Muscle layer of colon (tissue), 2 donors: ENCODE measurements at regions not wholly inside any gene's neighbourhood (a gene's known extent, or its start where the extent isn't known, plus 50 kb on each side); places are given as distances from the start of the nearest gene placed in this dataset.
"Not testable (repeated sequence)": the region's sequence is repeated elsewhere in the genome, so short reads cannot be mapped to it uniquely, and the experiment has no call there.

Source experiments
- H3K27ac ChIP-seq: one replicate; pipeline ENCODE4 v1.7.0; 2013; ENCODE audit warnings: low read depth, mild to moderate bottlenecking, low read length, moderate library complexity
- H3K27me3 ChIP-seq, 2 donors: one replicate each; pipeline ENCODE4 v1.7.0; 2013; ENCODE audit warnings: low read length in 2 of 2, mild to moderate bottlenecking in 2 of 2; ENCODE audit not compliant: insufficient read depth in 2 of 2, control insufficient read depth in 1 of 2
- H3K36me3 ChIP-seq: one replicate; pipeline ENCODE4 v1.7.0; 2013; ENCODE audit warnings: mild to moderate bottlenecking, low read length; ENCODE audit not compliant: insufficient read depth
- H3K4me1 ChIP-seq: one replicate; pipeline ENCODE4 v1.7.0; 2013; ENCODE audit warnings: mild to moderate bottlenecking, low read length; ENCODE audit not compliant: insufficient read depth
- H3K4me3 ChIP-seq, 2 donors: one replicate each; pipeline ENCODE4 v1.7.0; 2013; ENCODE audit warnings: low read length in 2 of 2, low read depth in 1 of 2, mild to moderate bottlenecking in 1 of 2, moderate library complexity in 1 of 2
- H3K9ac ChIP-seq: one replicate; pipeline ENCODE4 v1.7.0; 2013; ENCODE audit warnings: low read length
- H3K9me3 ChIP-seq: one replicate; pipeline ENCODE4 v1.7.0; 2013; ENCODE audit warnings: mild to moderate bottlenecking, low read length
- donor health status: abdominal sarcoma.
- donor health status: Adenocarcinoma of cecum.

- H3K4me1 ChIP-seq, H3K27ac ChIP-seq, H3K4me3 ChIP-seq, H3K27me3 ChIP-seq, H3K9me3 ChIP-seq, H3K36me3 ChIP-seq, H3K9ac ChIP-seq: not testable (repeated sequence)
Measured at GRCh38 chr20:57770401-57770800, 60.6 kb upstream of the PMEPA1 start.

DNA sequence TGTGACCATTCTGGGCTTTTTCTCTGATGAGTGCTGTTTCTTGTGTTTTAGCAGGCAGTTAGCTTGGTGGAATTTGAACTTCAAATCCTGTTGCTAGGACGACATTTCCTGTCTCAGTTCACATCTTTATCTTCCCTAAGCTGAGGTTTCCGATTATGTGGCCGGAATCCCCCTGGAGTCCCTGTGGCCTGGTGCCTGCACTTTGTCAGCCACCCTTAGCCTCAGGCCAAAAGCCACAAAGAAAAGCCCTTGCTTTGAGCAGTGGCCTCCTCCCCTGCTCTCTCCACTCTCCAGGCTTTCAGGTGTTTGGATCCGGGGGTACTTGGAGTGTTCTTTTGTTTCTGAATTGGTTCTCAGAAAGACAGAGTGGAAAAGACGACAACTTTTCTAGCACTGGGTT is 59.9 kb upstream of the PMEPA1 start:
- Histone ChIP-seq H3K36me3 (no peaks in the 10 kb centered on the region), H3K27ac (no peak overlapping the region), H3K4me3 (no peak overlapping the region), H3K27me3 (no peaks in the 10 kb centered on the region), H3K4me1 (no peaks in the 10 kb centered on the region), H3K9me3 (peaks cover 3% of the 10 kb centered on the region), H3K9ac (no peak overlapping the region)

DNA sequence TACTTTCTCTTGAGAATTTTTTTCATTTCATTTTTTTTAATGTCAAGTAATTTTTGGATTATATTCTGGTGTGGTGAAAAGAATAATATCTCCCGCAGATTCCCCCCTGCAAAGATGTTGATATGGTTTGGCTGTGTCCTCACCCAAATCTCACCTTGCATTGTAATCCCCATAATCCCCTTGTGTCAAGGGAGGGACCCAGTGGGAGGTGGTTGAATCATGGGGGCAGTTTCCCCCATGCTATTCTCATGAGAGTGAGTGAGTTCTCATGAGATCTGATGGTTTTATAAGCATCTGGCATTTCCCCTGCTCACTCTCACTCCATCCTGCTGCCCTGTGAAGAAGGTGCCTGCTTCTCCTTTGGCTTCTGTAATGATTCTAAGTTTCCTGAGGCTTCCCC is 58.7 kb upstream of the PMEPA1 start:
- H3K4me1 ChIP-seq: no peaks in the 10 kb centered on the region
- no peak overlapping the region for H3K9ac ChIP-seq
- no peak overlapping the region for H3K27ac ChIP-seq
- H3K36me3 ChIP-seq: no peaks in the 10 kb centered on the region
- peaks cover 3% of the 10 kb centered on the region for H3K9me3 ChIP-seq
- no peak overlapping the region for H3K4me3 ChIP-seq
- no peaks in the 10 kb centered on the region for H3K27me3 ChIP-seq

DNA sequence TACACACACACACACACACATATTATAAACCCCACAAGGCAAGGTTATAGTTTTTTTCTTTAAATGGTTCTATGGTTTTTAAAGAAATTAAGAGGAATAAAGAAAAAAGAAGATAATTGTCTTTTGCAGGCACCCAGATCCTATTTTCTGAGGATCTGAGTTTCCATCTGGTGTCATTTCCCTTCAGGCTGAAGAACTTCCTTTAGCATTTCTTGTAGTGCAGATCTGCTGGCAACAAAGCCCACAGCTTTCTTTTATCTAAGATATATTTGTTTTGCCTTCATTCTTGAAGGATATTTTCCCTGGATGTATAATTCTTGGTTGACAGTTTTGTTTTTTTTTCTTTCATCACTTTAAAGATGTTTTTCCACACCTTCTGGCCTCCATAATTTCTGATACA is 57.6 kb upstream of the PMEPA1 start:
- no peak overlapping the region for H3K9ac ChIP-seq
- no peak overlapping the region for H3K27ac ChIP-seq
- H3K4me1 ChIP-seq: no peaks in the 10 kb centered on the region
- peaks cover 3% of the 10 kb centered on the region for H3K9me3 ChIP-seq
- H3K4me3 ChIP-seq: no peak overlapping the region
- H3K27me3 ChIP-seq: no peaks in the 10 kb centered on the region
- H3K36me3 ChIP-seq: no peaks in the 10 kb centered on the region

DNA sequence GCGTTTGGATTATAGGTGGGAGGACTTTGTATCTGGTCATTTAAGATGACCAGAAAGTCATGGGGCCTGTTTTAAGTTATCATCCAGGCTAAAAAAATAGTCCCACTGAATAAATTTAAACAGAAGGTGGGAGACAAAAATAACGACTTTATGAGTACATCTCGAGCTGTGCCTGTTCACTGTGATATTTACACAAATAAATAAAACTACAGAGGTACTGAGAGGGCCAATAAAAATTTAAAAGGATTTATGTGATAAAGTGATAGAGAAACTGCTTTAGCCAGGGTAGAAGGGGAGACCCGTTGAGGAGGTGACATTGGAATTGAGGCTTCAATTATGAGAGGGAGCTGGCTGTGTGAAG is 53.4 kb upstream of the PMEPA1 start:
- Histone ChIP-seq H3K27me3 (no peaks in the 10 kb centered on the region), H3K9ac (no peak overlapping the region), H3K4me1 (no peaks in the 10 kb centered on the region), H3K9me3 (peaks cover 3% of the 10 kb centered on the region), H3K27ac (no peak overlapping the region), H3K36me3 (no peaks in the 10 kb centered on the region), H3K4me3 (no peak overlapping the region)

- Histone ChIP-seq H3K9ac (no peak overlapping the region), H3K4me3 (no peak overlapping the region), H3K27me3 (no peaks in the 10 kb centered on the region), H3K27ac (no peak overlapping the region), H3K9me3 (peaks cover 3% of the 10 kb centered on the region), H3K4me1 (no peaks in the 10 kb centered on the region), H3K36me3 (no peaks in the 10 kb centered on the region)
Measured at GRCh38 chr20:57762531-57763234, 52.9 kb upstream of the PMEPA1 start.

- Histone ChIP-seq H3K9ac (no peak overlapping the region), H3K9me3 (peaks cover 3% of the 10 kb centered on the region), H3K27ac (no peak overlapping the region), H3K4me1 (no peaks in the 10 kb centered on the region), H3K27me3 (no peaks in the 10 kb centered on the region), H3K4me3 (no peak overlapping the region), H3K36me3 (no peaks in the 10 kb centered on the region)
Measured at GRCh38 chr20:57761413-57761734, 51.6 kb upstream of the PMEPA1 start.

- H3K27ac ChIP-seq: no peak overlapping the region
- no peaks in the 10 kb centered on the region for H3K27me3 ChIP-seq
- no peak overlapping the region for H3K4me3 ChIP-seq
- H3K9me3 ChIP-seq: peaks cover 3% of the 10 kb centered on the region
- H3K36me3 ChIP-seq: no peaks in the 10 kb centered on the region
- no peak overlapping the region for H3K9ac ChIP-seq
- no peaks in the 10 kb centered on the region for H3K4me1 ChIP-seq
Measured at GRCh38 chr20:57760698-57761412, 51.0 kb upstream of the PMEPA1 start.

GRCh38 chr20:57759724-57760123 is 49.9 kb upstream of the PMEPA1 start:
- Histone ChIP-seq H3K36me3 (no peaks in the 10 kb centered on the region), H3K27me3 (no peaks in the 10 kb centered on the region), H3K9me3 (no peaks in the 10 kb centered on the region), H3K4me1 (no peaks in the 10 kb centered on the region), H3K9ac (no peak overlapping the region), H3K27ac (no peak overlapping the region), H3K4me3 (no peak overlapping the region)
